ENCODE measurements at regions not wholly inside any gene's neighbourhood (a gene's known extent, or its start where the extent isn't known, plus 50 kb on each side); places are given as distances from the start of the nearest gene placed in this dataset.

DNA sequence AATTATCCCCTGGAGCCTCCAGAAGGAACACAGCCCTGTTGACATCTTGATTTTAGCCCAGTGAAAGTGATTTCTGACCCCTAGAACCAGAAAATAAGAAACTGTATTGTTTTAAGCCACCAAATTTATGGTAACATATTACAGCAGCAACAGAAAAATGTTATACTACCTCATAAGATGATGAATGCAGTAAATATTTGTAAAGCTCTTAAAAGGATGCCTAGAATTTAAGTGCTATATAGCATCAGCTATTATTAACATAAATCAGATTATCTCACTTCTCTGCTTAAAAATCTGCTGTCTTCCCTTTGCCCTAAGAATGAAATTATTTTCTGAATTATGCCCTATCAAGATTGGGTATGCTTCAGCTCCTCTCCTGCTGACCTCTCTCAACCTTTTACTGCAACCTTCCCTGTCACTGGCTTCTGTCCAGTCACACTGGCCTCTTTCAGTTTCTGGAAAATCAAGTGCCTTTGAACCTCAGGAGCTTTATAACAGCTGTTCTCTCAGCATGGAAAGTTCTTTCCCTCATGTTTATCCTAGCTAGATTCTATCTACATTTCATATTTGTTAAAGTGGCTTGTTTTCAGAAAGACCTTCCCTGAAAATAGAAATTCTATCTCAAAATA lies 78.9 kb downstream of the GPR37 start:
- TF ChIP-seq, protein P1, sequence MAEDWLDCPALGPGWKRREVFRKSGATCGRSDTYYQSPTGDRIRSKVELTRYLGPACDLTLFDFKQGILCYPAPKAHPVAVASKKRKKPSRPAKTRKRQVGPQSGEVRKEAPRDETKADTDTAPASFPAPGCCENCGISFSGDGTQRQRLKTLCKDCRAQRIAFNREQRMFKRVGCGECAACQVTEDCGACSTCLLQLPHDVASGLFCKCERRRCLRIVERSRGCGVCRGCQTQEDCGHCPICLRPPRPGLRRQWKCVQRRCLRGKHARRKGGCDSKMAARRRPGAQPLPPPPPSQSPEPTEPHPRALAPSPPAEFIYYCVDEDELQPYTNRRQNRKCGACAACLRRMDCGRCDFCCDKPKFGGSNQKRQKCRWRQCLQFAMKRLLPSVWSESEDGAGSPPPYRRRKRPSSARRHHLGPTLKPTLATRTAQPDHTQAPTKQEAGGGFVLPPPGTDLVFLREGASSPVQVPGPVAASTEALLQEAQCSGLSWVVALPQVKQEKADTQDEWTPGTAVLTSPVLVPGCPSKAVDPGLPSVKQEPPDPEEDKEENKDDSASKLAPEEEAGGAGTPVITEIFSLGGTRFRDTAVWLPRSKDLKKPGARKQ (CRISPR knock-in tag; IDR thresholded peaks at IDR 0.05), result no peak
- TF ChIP-seq FOXK2 (conservative IDR thresholded peaks at IDR 0.05 in 1 of 2, IDR thresholded peaks at IDR 0.05 in 1 of 2; ENCODE audit: low read depth in 2 of 2) (no peak), KAT8 (IDR thresholded peaks at IDR 0.05; ENCODE audit: low read depth) (no peak), ZNF3 (CRISPR knock-in tag; IDR thresholded peaks at IDR 0.05) (no peak)
- TF ChIP-seq, protein P2, sequence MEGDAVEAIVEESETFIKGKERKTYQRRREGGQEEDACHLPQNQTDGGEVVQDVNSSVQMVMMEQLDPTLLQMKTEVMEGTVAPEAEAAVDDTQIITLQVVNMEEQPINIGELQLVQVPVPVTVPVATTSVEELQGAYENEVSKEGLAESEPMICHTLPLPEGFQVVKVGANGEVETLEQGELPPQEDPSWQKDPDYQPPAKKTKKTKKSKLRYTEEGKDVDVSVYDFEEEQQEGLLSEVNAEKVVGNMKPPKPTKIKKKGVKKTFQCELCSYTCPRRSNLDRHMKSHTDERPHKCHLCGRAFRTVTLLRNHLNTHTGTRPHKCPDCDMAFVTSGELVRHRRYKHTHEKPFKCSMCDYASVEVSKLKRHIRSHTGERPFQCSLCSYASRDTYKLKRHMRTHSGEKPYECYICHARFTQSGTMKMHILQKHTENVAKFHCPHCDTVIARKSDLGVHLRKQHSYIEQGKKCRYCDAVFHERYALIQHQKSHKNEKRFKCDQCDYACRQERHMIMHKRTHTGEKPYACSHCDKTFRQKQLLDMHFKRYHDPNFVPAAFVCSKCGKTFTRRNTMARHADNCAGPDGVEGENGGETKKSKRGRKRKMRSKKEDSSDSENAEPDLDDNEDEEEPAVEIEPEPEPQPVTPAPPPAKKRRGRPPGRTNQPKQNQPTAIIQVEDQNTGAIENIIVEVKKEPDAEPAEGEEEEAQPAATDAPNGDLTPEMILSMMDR (IDR thresholded peaks at IDR 0.05 in 2 of 3, conservative IDR thresholded peaks at IDR 0.05 in 1 of 3; ENCODE audit: insufficient read depth in 2 of 3, low read depth in 1 of 3, low read length in 3 of 3), result no peak
- TF ChIP-seq, protein P3, sequence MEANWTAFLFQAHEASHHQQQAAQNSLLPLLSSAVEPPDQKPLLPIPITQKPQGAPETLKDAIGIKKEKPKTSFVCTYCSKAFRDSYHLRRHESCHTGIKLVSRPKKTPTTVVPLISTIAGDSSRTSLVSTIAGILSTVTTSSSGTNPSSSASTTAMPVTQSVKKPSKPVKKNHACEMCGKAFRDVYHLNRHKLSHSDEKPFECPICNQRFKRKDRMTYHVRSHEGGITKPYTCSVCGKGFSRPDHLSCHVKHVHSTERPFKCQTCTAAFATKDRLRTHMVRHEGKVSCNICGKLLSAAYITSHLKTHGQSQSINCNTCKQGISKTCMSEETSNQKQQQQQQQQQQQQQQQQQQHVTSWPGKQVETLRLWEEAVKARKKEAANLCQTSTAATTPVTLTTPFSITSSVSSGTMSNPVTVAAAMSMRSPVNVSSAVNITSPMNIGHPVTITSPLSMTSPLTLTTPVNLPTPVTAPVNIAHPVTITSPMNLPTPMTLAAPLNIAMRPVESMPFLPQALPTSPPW (CRISPR knock-in tag; IDR thresholded peaks at IDR 0.05), result no peak
- TF ChIP-seq, protein P4, sequence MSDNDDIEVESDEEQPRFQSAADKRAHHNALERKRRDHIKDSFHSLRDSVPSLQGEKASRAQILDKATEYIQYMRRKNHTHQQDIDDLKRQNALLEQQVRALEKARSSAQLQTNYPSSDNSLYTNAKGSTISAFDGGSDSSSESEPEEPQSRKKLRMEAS (CRISPR knock-in tag; IDR thresholded peaks at IDR 0.05), result no peak

Measured in K562 (cell line).